ENCODE measurements at regions not wholly inside any gene's neighbourhood (a gene's known extent, or its start where the extent isn't known, plus 50 kb on each side); places are given as distances from the start of the nearest gene placed in this dataset.

GRCh38 chr5:3226196-3226920 is 369.3 kb upstream of the IRX1 start:
- DNase-seq (ENCODE audit: low read depth), result no peak

- DNase-seq (ENCODE audit: low read depth), result no peak
Measured at GRCh38 chr5:3225201-3225960, 370.3 kb upstream of the IRX1 start.

GRCh38 chr5:3222924-3223323 is 372.7 kb upstream of the IRX1 start:
- no peak for DNase-seq (ENCODE audit: low read depth)

GRCh38 chr5:3221432-3221831 is 374.2 kb upstream of the IRX1 start:
- no peak for DNase-seq (ENCODE audit: low read depth)

- no peak for DNase-seq (ENCODE audit: low read depth)
Measured at GRCh38 chr5:3220638-3221288, 374.9 kb upstream of the IRX1 start.

- DNase-seq (ENCODE audit: low read depth), result no peak
Measured at GRCh38 chr5:3220201-3220600, 375.4 kb upstream of the IRX1 start.

GRCh38 chr5:3218916-3219650 is 376.5 kb upstream of the IRX1 start:
- no peak for DNase-seq (ENCODE audit: low read depth)

- no peak for DNase-seq (ENCODE audit: low read depth)
Measured at GRCh38 chr5:3217771-3218495, 377.7 kb upstream of the IRX1 start.

- DNase-seq (ENCODE audit: low read depth), result no peak
Measured at GRCh38 chr5:3217114-3217513, 378.5 kb upstream of the IRX1 start.

GRCh38 chr5:3216386-3216785 is 379.2 kb upstream of the IRX1 start:
- no peak for DNase-seq (ENCODE audit: low read depth)

GRCh38 chr5:3214838-3215374 is 380.7 kb upstream of the IRX1 start:
- DNase-seq (ENCODE audit: low read depth), result no peak

GRCh38 chr5:3214396-3214795 is 381.2 kb upstream of the IRX1 start:
- DNase-seq (ENCODE audit: low read depth), result no peak

GRCh38 chr5:3212869-3213268 is 382.8 kb upstream of the IRX1 start:
- DNase-seq (ENCODE audit: low read depth), result no peak

- DNase-seq (ENCODE audit: low read depth), result no peak
Measured at GRCh38 chr5:3210531-3210930, 385.1 kb upstream of the IRX1 start.

- DNase-seq (ENCODE audit: low read depth), result no peak
Measured at GRCh38 chr5:3209918-3210317, 385.7 kb upstream of the IRX1 start.

- DNase-seq (ENCODE audit: low read depth), result no peak
Measured at GRCh38 chr5:3202570-3202969, 393.1 kb upstream of the IRX1 start.

GRCh38 chr5:3201941-3202340 is 393.7 kb upstream of the IRX1 start:
- DNase-seq (ENCODE audit: low read depth), result no peak

- DNase-seq (ENCODE audit: low read depth), result no peak
Measured at GRCh38 chr5:3201121-3201520, 394.5 kb upstream of the IRX1 start.

GRCh38 chr5:3199962-3200755 is 395.5 kb upstream of the IRX1 start:
- no peak for DNase-seq (ENCODE audit: low read depth)

GRCh38 chr5:3198074-3198449 is 397.6 kb upstream of the IRX1 start:
- no peak for DNase-seq (ENCODE audit: low read depth)

Data from HT1080 (cell line).